Sigmoid colon (tissue), 4 donors: ENCODE measurements at regions not wholly inside any gene's neighbourhood (a gene's known extent, or its start where the extent isn't known, plus 50 kb on each side); places are given as distances from the start of the nearest gene placed in this dataset.

ENCODE experiments used
- EP300 ChIP-seq, 4 donors: sonication (generic); formaldehyde crosslinking; IDR thresholded peaks; one replicate each; pipeline ENCODE4 v1.6.1; 2017; ENCODE audit warnings: antibody characterized with exemption in 4 of 4
- POLR2A ChIP-seq, 2 donors: fragments of 450-650 bp; IDR thresholded peaks; one replicate each; pipeline ENCODE4 v1.6.1; 2016; ENCODE audit warnings: antibody characterized with exemption in 2 of 2, mild to moderate bottlenecking in 2 of 2, moderate library complexity in 2 of 2
- TF ChIP-seq, protein P1 (sequence below), 4 experiments: fragments of 450-650 bp in 3 of 4; fragments of 200-600 bp in 1 of 4; IDR thresholded peaks; one replicate each; pipeline ENCODE4 v1.5.1; 2016 to 2019; ENCODE audit warnings: antibody characterized with exemption in 4 of 4, mild to moderate bottlenecking in 3 of 4, moderate library complexity in 2 of 4

DNA sequence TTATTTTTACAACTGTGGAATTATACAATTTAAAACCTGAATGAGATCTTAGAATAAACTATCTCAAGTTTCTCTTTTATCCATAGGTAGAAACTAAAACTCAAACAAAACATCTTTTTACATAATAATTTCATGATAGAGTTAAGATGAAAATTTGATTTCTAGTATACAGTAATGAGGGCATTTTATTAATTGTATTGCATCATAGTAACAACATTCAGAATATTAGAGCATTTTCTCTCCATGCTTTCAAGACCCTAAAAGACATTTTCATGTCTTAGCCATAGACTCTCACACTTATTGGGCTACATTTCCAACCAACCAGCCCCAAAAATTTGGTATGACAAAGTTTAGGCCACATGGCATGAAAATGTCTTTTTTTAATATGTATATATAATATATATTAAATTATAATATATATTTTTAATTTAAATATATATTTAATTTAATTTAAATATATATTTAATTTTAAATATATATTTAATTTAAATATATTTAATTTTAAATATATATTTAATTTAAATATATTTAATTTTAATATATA lies 195.7 kb upstream of the STEAP1 start:
- TF ChIP-seq, protein P1, sequence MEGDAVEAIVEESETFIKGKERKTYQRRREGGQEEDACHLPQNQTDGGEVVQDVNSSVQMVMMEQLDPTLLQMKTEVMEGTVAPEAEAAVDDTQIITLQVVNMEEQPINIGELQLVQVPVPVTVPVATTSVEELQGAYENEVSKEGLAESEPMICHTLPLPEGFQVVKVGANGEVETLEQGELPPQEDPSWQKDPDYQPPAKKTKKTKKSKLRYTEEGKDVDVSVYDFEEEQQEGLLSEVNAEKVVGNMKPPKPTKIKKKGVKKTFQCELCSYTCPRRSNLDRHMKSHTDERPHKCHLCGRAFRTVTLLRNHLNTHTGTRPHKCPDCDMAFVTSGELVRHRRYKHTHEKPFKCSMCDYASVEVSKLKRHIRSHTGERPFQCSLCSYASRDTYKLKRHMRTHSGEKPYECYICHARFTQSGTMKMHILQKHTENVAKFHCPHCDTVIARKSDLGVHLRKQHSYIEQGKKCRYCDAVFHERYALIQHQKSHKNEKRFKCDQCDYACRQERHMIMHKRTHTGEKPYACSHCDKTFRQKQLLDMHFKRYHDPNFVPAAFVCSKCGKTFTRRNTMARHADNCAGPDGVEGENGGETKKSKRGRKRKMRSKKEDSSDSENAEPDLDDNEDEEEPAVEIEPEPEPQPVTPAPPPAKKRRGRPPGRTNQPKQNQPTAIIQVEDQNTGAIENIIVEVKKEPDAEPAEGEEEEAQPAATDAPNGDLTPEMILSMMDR (IDR thresholded peaks at IDR 0.05) = no peak
- no peak for TF ChIP-seq POLR2A (IDR thresholded peaks at IDR 0.05)
- no peak for TF ChIP-seq EP300 (IDR thresholded peaks at IDR 0.05)
